Endothelial cell of umbilical vein (primary cell): ENCODE measurements at regions not wholly inside any gene's neighbourhood (a gene's known extent, or its start where the extent isn't known, plus 50 kb on each side); places are given as distances from the start of the nearest gene placed in this dataset.

Experiments
- BruUV-seq: library from RNA; stranded (reverse); fragments of 400-500 nt; replicated peaks from 2 replicates; lab custom pipeline; 2021; lab: Mats Ljungman, UMichigan
- CTCF ChIA-PET: fragments of 300-600, 350-600 bp; sonication (Branson Sonifier 250); formaldehyde crosslinking; loops from one replicate; lab custom pipeline; 2021; ENCODE audit warnings: antibody characterized with exemption, inconsistent platforms; lab: Charles Lee
- POLR2A ChIA-PET: fragments of 300-600, 350-600 bp; sonication (Branson Sonifier 250); formaldehyde crosslinking; loops from one replicate; lab custom pipeline; 2021; ENCODE audit warnings: antibody characterized with exemption, inconsistent platforms; lab: Charles Lee
- DNase-seq: peaks from one replicate; pipeline ENCODE4 v3.0.0-alpha.2; 2011; ENCODE audit warnings: low read depth, low spot score
- FAIRE-seq: peaks from 2 replicates; lab custom pipeline; 2011; peaks lifted over from hg19 to GRCh38; lab: Jason Lieb, UNC
- H2AFZ ChIP-seq: 2 replicates; pipeline ENCODE4 v1.6.0; 2012; ENCODE audit warnings: low read depth, low read length, control low read depth, inconsistent platforms
- H3K27ac ChIP-seq: 2 replicates; pipeline ENCODE4 v1.5.1; 2011; ENCODE audit warnings: low read depth, mild to moderate bottlenecking, control low read depth, low read length, moderate library complexity; ENCODE audit not compliant: insufficient read depth
- H3K27me3 ChIP-seq, 2 experiments: 2 replicates each; pipeline versions ENCODE4 v1.6.0 to v1.6.1; 2011; ENCODE audit warnings: low read length in 2 of 2, mixed read lengths in 1 of 2; ENCODE audit not compliant: control insufficient read depth in 2 of 2, insufficient read depth in 2 of 2
- H3K36me3 ChIP-seq, 2 experiments: 2 replicates in 1 of 2; 3 replicates in 1 of 2; pipeline ENCODE4 v1.5.1; 2011; ENCODE audit warnings: low read length in 2 of 2, mild to moderate bottlenecking in 1 of 2, moderate library complexity in 1 of 2; ENCODE audit not compliant: control insufficient read depth in 2 of 2, insufficient read depth in 2 of 2; ENCODE audit errors: extremely low read depth in 1 of 2
- H3K4me1 ChIP-seq: 3 replicates; pipeline ENCODE4 v1.5.1; 2011; ENCODE audit warnings: mild to moderate bottlenecking, low read length; ENCODE audit not compliant: control insufficient read depth, insufficient read depth; ENCODE audit errors: extremely low read depth
- H3K4me2 ChIP-seq: 2 replicates; pipeline ENCODE4 v1.6.1; 2011; ENCODE audit warnings: low read length, control low read depth, mixed read lengths; ENCODE audit not compliant: insufficient read depth
- H3K4me3 ChIP-seq, 3 experiments: fragments of 200-600 bp in 1 of 3; sonication (generic), shearing (Covaris generic) in 1 of 3; replicated peaks in 1 of 3; 2 replicates each; pipeline ENCODE4 v1.5.1; 2011 to 2016; ENCODE audit warnings: control low read depth in 3 of 3, low read length in 3 of 3, mild to moderate bottlenecking in 2 of 3, inconsistent platforms in 1 of 3, low read depth in 1 of 3, moderate library complexity in 1 of 3; ENCODE audit not compliant: insufficient read depth in 1 of 3
- H3K79me2 ChIP-seq: 2 replicates; pipeline ENCODE4 v1.6.0; 2012; ENCODE audit warnings: low read length, inconsistent platforms; ENCODE audit not compliant: control insufficient read depth, insufficient read depth
- H3K9ac ChIP-seq: replicated peaks from 2 replicates; pipeline ENCODE3; 2011; ENCODE audit warnings: low read length, control low read depth; ENCODE audit not compliant: insufficient read depth; ENCODE audit errors: extremely low read depth
- H3K9me1 ChIP-seq: replicated peaks from 3 replicates; pipeline ENCODE4 v1.6.0; 2011; ENCODE audit warnings: mild to moderate bottlenecking, low read length; ENCODE audit not compliant: control insufficient read depth, insufficient read depth; ENCODE audit errors: extremely low read depth
- H3K9me3 ChIP-seq: replicated peaks from 2 replicates; pipeline ENCODE4 v1.5.1; 2012; ENCODE audit warnings: low read length, inconsistent platforms; ENCODE audit not compliant: control insufficient read depth, insufficient read depth
- H4K20me1 ChIP-seq: replicated peaks from 2 replicates; pipeline ENCODE3; 2011; ENCODE audit warnings: mild to moderate bottlenecking, low read length; ENCODE audit not compliant: control insufficient read depth, insufficient read depth; ENCODE audit errors: extremely low read depth
- EZH2 ChIP-seq: IDR thresholded peaks from 2 replicates; pipeline ENCODE4 v1.6.1; 2012; ENCODE audit warnings: borderline replicate concordance, low read depth, mild to moderate bottlenecking, moderate library complexity, low read length, inconsistent platforms; ENCODE audit not compliant: severe bottlenecking
- FOS ChIP-seq: IDR thresholded peaks from 2 replicates; pipeline ENCODE4 v1.6.1; 2011; ENCODE audit warnings: mild to moderate bottlenecking, low read length, moderate library complexity, borderline replicate concordance; ENCODE audit not compliant: insufficient read depth
- GATA2 ChIP-seq: IDR thresholded peaks from 2 replicates; pipeline ENCODE4 v1.7.0; 2011; ENCODE audit warnings: low read depth, mild to moderate bottlenecking, moderate library complexity, mixed read lengths, low read length; ENCODE audit not compliant: insufficient read length, insufficient read depth
- JUN ChIP-seq: IDR thresholded peaks from 2 replicates; pipeline ENCODE4 v1.6.1; 2011; ENCODE audit warnings: borderline replicate concordance, low read depth; ENCODE audit not compliant: insufficient read length, insufficient read depth
- MYC ChIP-seq: IDR thresholded peaks from one replicate; pipeline ENCODE4 v1.6.1; 2011; ENCODE audit warnings: mild to moderate bottlenecking, low read depth, low read length
- POLR2A ChIP-seq: IDR thresholded peaks from 2 replicates; pipeline ENCODE4 v1.6.1; 2012; ENCODE audit warnings: low read depth, mild to moderate bottlenecking, control low read depth, low read length
- POLR2AphosphoS5 ChIP-seq: IDR thresholded peaks from 2 replicates; pipeline ENCODE4 v1.6.1; 2012; ENCODE audit warnings: low read depth, mild to moderate bottlenecking, control low read depth, low read length, moderate library complexity; ENCODE audit not compliant: insufficient read depth
- dilution Hi-C: fragments of 300-500 bp; cut with MboI; formaldehyde crosslinking; loops from one replicate; pipeline ENCODE4 v1.15.0; 2019; ENCODE audit warnings: low sequenced_read_pairs; ENCODE audit not compliant: extremely low pct_ligation_motif_present
- intact Hi-C: fragments of 100-400 bp; cut with micrococcal nuclease; formaldehyde crosslinking; loops from one replicate; pipeline ENCODE4 v1.10.0; 2022
- TF ChIP-seq, protein P1 (sequence below): IDR thresholded peaks from 2 replicates; pipeline ENCODE4 v1.6.1; 2011; ENCODE audit not compliant: insufficient read depth, insufficient read length
- TF ChIP-seq, protein P2 (sequence below), 2 donors: IDR thresholded peaks; 1 replicate in 1 of 2; 2 replicates in 1 of 2; pipeline ENCODE4 v1.5.1; 2011; ENCODE audit warnings: low read length in 2 of 2, mild to moderate bottlenecking in 2 of 2, moderate library complexity in 2 of 2, control low read depth in 1 of 2, inconsistent platforms in 1 of 2, low read depth in 1 of 2; ENCODE audit not compliant: insufficient read depth in 1 of 2; ENCODE audit errors: extremely low read depth in 1 of 2

DNA sequence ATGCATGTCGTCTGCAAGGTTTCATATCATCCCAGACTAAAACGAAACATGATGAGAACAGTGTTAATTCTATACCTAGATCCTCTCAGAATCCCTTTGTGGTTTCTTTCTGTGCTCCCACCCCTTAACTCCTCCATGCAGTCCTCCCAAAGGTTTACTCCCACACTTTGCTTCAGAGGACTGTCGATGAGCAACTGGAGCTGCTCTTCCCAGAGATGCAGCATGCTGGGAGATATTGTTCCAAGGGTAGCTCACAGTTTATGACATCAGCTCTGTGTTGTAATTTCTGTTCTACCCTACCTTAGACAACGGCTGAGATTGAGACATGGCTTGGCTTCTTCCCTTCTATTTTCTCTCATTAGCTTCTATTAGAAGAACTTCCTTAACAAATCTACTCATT is 313.0 kb upstream of the COL8A1 start:
- BruUV-seq, result no TSS peak
- TF ChIP-seq POLR2A (no peak), MYC (no peak), JUN (no peak), EZH2 (no peak), POLR2AphosphoS5 (no peak), GATA2 (no peak), FOS (no peak)
- TF ChIP-seq, protein P1, sequence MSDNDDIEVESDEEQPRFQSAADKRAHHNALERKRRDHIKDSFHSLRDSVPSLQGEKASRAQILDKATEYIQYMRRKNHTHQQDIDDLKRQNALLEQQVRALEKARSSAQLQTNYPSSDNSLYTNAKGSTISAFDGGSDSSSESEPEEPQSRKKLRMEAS, result no peak
- TF ChIP-seq, protein P2, sequence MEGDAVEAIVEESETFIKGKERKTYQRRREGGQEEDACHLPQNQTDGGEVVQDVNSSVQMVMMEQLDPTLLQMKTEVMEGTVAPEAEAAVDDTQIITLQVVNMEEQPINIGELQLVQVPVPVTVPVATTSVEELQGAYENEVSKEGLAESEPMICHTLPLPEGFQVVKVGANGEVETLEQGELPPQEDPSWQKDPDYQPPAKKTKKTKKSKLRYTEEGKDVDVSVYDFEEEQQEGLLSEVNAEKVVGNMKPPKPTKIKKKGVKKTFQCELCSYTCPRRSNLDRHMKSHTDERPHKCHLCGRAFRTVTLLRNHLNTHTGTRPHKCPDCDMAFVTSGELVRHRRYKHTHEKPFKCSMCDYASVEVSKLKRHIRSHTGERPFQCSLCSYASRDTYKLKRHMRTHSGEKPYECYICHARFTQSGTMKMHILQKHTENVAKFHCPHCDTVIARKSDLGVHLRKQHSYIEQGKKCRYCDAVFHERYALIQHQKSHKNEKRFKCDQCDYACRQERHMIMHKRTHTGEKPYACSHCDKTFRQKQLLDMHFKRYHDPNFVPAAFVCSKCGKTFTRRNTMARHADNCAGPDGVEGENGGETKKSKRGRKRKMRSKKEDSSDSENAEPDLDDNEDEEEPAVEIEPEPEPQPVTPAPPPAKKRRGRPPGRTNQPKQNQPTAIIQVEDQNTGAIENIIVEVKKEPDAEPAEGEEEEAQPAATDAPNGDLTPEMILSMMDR (IDR thresholded peaks at IDR 0.05; ENCODE audit: extremely low read depth in 1 of 2, insufficient read depth in 1 of 2, low read depth in 1 of 2, low read length in 2 of 2), result no peak
- Histone ChIP-seq H3K79me2 (no peaks in the 10 kb centered on the region), H3K9me3 (no peaks in the 10 kb centered on the region), H3K4me3 (no peak overlapping the region), H3K4me2 (no peak overlapping the region), H3K9me1 (no peaks in the 10 kb centered on the region), H3K27ac (no peak overlapping the region), H3K36me3 (no peaks in the 10 kb centered on the region), H3K4me1 (peaks cover 9% of the 10 kb centered on the region), H3K9ac (no peak overlapping the region), H4K20me1 (no peaks in the 10 kb centered on the region), H3K27me3 (no peaks in the 10 kb centered on the region), H2AFZ (no peak overlapping the region)
- dilution Hi-C loops, result no loop called here
- intact Hi-C loops, result no loop called here
- FAIRE-seq (no peak), DNase-seq (no peak)
- ChIA-PET CTCF (interaction anchor here (1.3 kb wide), 1 partner anchor 11 kb away, joined by 4 read pairs; no protein-coding TSS in a partner anchor), POLR2A (no interaction called here)
